ENCODE measurements at regions not wholly inside any gene's neighbourhood (a gene's known extent, or its start where the extent isn't known, plus 50 kb on each side); places are given as distances from the start of the nearest gene placed in this dataset.

DNA sequence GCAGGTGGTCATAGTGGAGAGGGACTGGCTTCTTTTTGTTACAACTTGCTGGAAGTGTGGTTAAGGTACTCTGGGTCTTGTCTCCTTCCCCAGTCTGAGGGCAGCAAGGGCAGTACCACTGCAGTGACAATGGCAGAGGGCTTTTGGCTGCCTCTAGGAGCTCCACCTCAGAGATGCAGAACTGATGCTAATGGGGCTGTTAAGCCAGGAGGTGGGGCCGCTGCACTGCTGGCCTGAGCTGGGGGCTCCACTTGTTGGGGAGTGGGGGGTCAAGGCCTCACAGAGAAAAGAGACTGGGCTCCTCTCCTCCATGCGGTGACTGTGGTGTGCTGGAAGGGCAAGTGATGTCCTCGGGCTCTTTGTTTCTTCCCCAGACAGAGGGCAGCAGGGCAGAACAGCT lies 135.7 kb downstream of the DSEL start:
- Mint-ChIP-seq H3K27me3 (no peaks in the 10 kb centered on the region), H3K4me1 (peaks cover 0 to 3% (median 0%) of the 10 kb centered on the region in 4 donors), H3K36me3 (no peaks in the 10 kb centered on the region), H3K4me3 (no peak overlapping the region), H3K9me3 (no peaks in the 10 kb centered on the region), H3K27ac (no peak overlapping the region)
- Histone ChIP-seq H3K9me3 (ENCODE audit: control insufficient read depth in 1 of 2, low read length in 2 of 2) (no peaks in the 10 kb centered on the region), H3K4me3 (ENCODE audit: low read length in 2 of 2) (no peak overlapping the region), H3K27ac (ENCODE audit: low read depth, low read length) (no peak overlapping the region), H3K27me3 (ENCODE audit: insufficient read depth, low read length) (no peaks in the 10 kb centered on the region), H3K4me1 (ENCODE audit: insufficient read depth, low read length) (no peaks in the 10 kb centered on the region), H3K36me3 (ENCODE audit: insufficient read depth, low read length) (no peaks in the 10 kb centered on the region)
- intact Hi-C loops (cut with micrococcal nuclease): no loop called here
- ChIA-PET CTCF (ENCODE audit: partially characterized antibody) (no interaction called here), POLR2A (ENCODE audit: partially characterized antibody) (no interaction called here)
- DNase-seq: no peak

DNA sequence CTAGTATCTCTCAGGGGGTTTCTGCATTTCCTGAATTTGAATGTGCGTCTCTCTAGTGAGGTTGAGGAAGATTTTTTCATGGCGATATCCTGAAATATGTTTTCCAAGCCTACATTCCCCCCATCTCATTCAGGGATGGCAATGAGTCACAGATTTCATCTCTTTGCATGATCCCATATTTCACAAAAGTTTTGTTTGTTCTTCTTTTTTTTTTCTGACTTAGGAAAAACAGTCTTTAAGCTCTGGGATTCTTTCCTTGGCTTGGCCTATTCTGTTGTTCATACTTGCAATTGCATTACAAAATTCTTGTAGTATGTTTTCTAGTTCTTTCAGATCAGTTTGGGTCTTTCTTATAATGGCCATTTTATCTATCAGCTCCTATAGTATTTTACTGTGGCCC lies 136.5 kb downstream of the DSEL start:
- H3K4me1 ChIP-seq (ENCODE audit: insufficient read depth, low read length): no peaks in the 10 kb centered on the region
- DNase-seq: no peak
- H3K27ac ChIP-seq (ENCODE audit: low read depth, low read length): no peak overlapping the region
- Mint-ChIP-seq H3K4me3 (no peak overlapping the region), H3K4me1 (no peaks in the 10 kb centered on the region), H3K9me3 (no peaks in the 10 kb centered on the region), H3K36me3 (no peaks in the 10 kb centered on the region), H3K27ac (no peak overlapping the region), H3K27me3 (no peaks in the 10 kb centered on the region)
- no peak overlapping the region for H3K4me3 ChIP-seq (ENCODE audit: low read length in 2 of 2)
- intact Hi-C loops (cut with micrococcal nuclease): no loop called here
- no peaks in the 10 kb centered on the region for H3K9me3 ChIP-seq (ENCODE audit: control insufficient read depth in 1 of 2, low read length in 2 of 2)
- ChIA-PET POLR2A (ENCODE audit: partially characterized antibody) (no interaction called here), CTCF (ENCODE audit: partially characterized antibody) (no interaction called here)
- H3K36me3 ChIP-seq (ENCODE audit: insufficient read depth, low read length): no peaks in the 10 kb centered on the region
- H3K27me3 ChIP-seq (ENCODE audit: insufficient read depth, low read length): no peaks in the 10 kb centered on the region

DNA sequence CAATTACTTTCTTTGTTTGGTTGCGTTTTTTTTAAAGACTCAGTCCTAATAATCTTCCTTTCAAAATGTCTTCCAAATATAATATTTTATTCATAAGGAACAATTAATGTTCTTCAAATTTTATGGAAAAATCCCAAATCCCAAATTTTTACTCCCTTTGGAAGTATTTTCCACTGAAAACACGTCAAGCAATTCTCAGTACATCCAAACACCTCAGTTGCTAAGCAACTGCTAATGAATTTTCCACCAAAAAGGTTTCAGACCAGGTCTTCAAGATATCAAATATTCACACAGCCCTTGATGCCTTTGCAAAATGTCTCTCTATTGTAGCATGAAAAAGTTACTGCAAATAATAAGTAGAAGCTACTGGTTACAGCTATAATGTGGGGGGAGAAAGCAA lies 140.1 kb downstream of the DSEL start:
- peaks cover 0 to 1% of the 10 kb centered on the region in 2 donors for H3K27me3 Mint-ChIP-seq
- Histone ChIP-seq H3K4me1 (ENCODE audit: insufficient read depth, low read length) (no peaks in the 10 kb centered on the region), H3K27me3 (ENCODE audit: insufficient read depth, low read length) (no peaks in the 10 kb centered on the region), H3K27ac (ENCODE audit: low read depth, low read length) (no peak overlapping the region), H3K36me3 (ENCODE audit: insufficient read depth, low read length) (no peaks in the 10 kb centered on the region), H3K4me3 (ENCODE audit: low read length in 2 of 2) (no peak overlapping the region), H3K9me3 (ENCODE audit: control insufficient read depth in 1 of 2, low read length in 2 of 2) (no peaks in the 10 kb centered on the region)
- intact Hi-C loops (cut with micrococcal nuclease): no loop called here
- H3K4me1 Mint-ChIP-seq: no peaks in the 10 kb centered on the region
- no peak overlapping the region for H3K27ac Mint-ChIP-seq
- H3K36me3 Mint-ChIP-seq: no peaks in the 10 kb centered on the region
- ChIA-PET CTCF (ENCODE audit: partially characterized antibody) (no interaction called here), POLR2A (ENCODE audit: partially characterized antibody) (no interaction called here)
- DNase-seq: no peak
- no peak overlapping the region for H3K4me3 Mint-ChIP-seq
- no peaks in the 10 kb centered on the region for H3K9me3 Mint-ChIP-seq

DNA sequence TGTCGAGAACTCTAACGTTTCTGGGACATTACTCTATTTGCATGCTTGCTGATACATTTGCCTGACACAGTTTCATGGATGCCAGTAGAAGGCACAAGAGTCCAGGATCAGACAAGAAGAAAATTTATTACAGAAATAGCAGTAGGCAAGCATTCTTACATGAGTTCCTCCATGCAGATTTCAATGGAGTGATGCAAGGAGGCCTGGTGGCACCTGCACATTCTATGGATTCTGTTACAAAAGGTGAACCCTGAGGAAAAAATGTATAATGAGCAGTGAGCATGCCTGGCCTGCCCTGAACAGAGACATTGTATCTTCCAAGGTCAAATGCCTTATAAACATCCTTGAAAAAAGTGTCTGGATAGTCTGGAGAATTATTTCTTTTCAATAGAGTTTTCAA lies 142.9 kb downstream of the DSEL start:
- no peaks in the 10 kb centered on the region for H3K9me3 ChIP-seq (ENCODE audit: control insufficient read depth in 1 of 2, low read length in 2 of 2)
- intact Hi-C loops (cut with micrococcal nuclease): no loop called here
- H3K4me3 ChIP-seq (ENCODE audit: low read length in 2 of 2): no peak overlapping the region
- Mint-ChIP-seq H3K27me3 (peaks cover 0 to 1% of the 10 kb centered on the region in 2 donors), H3K4me3 (no peak overlapping the region), H3K9me3 (no peaks in the 10 kb centered on the region), H3K27ac (no peak overlapping the region), H3K36me3 (no peaks in the 10 kb centered on the region), H3K4me1 (no peaks in the 10 kb centered on the region)
- ChIA-PET POLR2A (ENCODE audit: partially characterized antibody) (no interaction called here), CTCF (ENCODE audit: partially characterized antibody) (no interaction called here)
- no peak overlapping the region for H3K27ac ChIP-seq (ENCODE audit: low read depth, low read length)
- H3K4me1 ChIP-seq (ENCODE audit: insufficient read depth, low read length): no peaks in the 10 kb centered on the region
- DNase-seq: no peak
- no peaks in the 10 kb centered on the region for H3K27me3 ChIP-seq (ENCODE audit: insufficient read depth, low read length)
- H3K36me3 ChIP-seq (ENCODE audit: insufficient read depth, low read length): no peaks in the 10 kb centered on the region

DNA sequence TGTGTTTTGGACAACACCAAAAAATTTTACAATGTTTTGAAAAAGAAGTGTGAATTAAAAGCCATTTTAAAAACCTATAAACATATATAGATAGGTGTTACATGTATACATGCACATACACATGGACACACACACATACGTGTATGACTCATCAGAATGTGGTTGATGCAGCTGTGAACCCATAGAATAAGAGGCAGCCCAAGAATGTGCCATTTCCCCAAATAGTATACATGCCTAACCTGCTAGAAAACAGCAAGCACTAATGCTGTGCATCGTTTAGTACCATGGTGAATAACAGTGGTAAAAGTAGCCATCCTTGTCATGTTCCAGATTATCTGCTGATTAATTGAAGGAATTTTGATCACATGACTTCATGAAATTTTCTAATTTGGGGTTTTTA lies 149.0 kb downstream of the DSEL start:
- Histone ChIP-seq H3K36me3 (ENCODE audit: insufficient read depth, low read length) (no peaks in the 10 kb centered on the region), H3K27me3 (ENCODE audit: insufficient read depth, low read length) (no peaks in the 10 kb centered on the region), H3K27ac (ENCODE audit: low read depth, low read length) (no peak overlapping the region), H3K9me3 (ENCODE audit: control insufficient read depth in 1 of 2, low read length in 2 of 2) (no peaks in the 10 kb centered on the region), H3K4me3 (ENCODE audit: low read length in 2 of 2) (no peak overlapping the region), H3K4me1 (ENCODE audit: insufficient read depth, low read length) (no peaks in the 10 kb centered on the region)
- ChIA-PET POLR2A (ENCODE audit: partially characterized antibody) (no interaction called here), CTCF (ENCODE audit: partially characterized antibody) (no interaction called here)
- Mint-ChIP-seq H3K9me3 (no peaks in the 10 kb centered on the region), H3K27me3 (peaks cover 0 to under 1% of the 10 kb centered on the region in 2 donors), H3K4me1 (no peaks in the 10 kb centered on the region), H3K4me3 (no peak overlapping the region), H3K36me3 (no peaks in the 10 kb centered on the region), H3K27ac (no peak overlapping the region)
- no peak for DNase-seq
- intact Hi-C loops (cut with micrococcal nuclease): loop anchor here (10.0 kb wide), 1 partner anchor 1637 kb away; no protein-coding TSS in a partner anchor

DNA sequence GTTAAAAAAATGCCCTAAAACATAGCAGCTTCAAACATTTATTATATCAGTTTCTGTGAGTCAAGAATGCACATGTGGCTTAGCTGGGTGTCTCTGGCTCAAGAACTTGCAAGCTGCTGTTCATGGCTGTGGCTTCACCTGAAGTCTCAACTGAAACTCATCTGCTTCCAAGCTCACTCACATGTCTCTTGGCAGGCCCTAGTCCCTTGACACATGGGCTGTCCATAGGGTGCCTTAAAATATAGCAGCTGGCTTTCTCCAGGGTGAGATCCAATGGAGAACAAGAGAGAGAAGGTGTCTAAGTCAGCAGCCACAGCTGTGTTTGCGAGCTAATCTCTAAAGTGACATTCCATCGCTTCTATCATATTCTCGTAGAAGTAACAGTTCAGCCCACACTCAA lies 152.8 kb downstream of the DSEL start:
- CTCF ChIA-PET (ENCODE audit: partially characterized antibody): no interaction called here
- Mint-ChIP-seq H3K36me3 (no peaks in the 10 kb centered on the region), H3K27me3 (no peaks in the 10 kb centered on the region), H3K9me3 (no peaks in the 10 kb centered on the region), H3K4me1 (peaks cover 5 to 10% (median 9%) of the 10 kb centered on the region in 4 donors), H3K27ac (no peak overlapping the region), H3K4me3 (no peak overlapping the region)
- Histone ChIP-seq H3K27me3 (ENCODE audit: insufficient read depth, low read length) (no peaks in the 10 kb centered on the region), H3K4me3 (ENCODE audit: low read length in 2 of 2) (no peak overlapping the region), H3K36me3 (ENCODE audit: insufficient read depth, low read length) (no peaks in the 10 kb centered on the region), H3K9me3 (ENCODE audit: control insufficient read depth in 1 of 2, low read length in 2 of 2) (no peaks in the 10 kb centered on the region), H3K4me1 (ENCODE audit: insufficient read depth, low read length) (peaks cover 4% of the 10 kb centered on the region), H3K27ac (ENCODE audit: low read depth, low read length) (no peak overlapping the region)
- POLR2A ChIA-PET (ENCODE audit: partially characterized antibody): no interaction called here
- intact Hi-C loops (cut with micrococcal nuclease): loop anchor here (10.0 kb wide), 1 partner anchor 1641 kb away; no protein-coding TSS in a partner anchor
- no peak for DNase-seq

DNA sequence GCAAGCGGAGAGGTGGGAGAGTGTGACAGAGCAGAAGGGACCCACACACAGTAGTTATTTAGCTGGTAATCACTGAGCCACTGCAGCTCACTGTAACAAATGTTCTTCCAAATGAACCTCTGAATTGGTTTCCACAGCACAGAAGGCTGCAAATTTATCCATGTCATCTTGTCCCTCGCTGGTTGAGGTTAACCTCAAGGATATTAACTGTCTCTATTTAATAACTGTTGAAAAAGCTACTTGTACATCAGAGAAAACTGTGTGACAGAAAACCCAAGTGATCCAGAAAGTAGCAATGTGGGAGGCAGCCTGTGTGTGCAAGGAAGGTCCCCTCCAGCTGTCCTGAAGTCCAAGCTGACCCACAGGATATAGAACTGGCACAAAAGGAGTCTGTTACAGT lies 153.6 kb downstream of the DSEL start:
- intact Hi-C loops (cut with micrococcal nuclease): loop anchor here (10.0 kb wide), 1 partner anchor 1642 kb away; no protein-coding TSS in a partner anchor
- H3K36me3 ChIP-seq (ENCODE audit: insufficient read depth, low read length): no peaks in the 10 kb centered on the region
- no peaks in the 10 kb centered on the region for H3K36me3 Mint-ChIP-seq

More for the DNA sequence above, 153.6 kb downstream of the DSEL start:
- Histone ChIP-seq H3K27me3 (ENCODE audit: insufficient read depth, low read length) (no peaks in the 10 kb centered on the region), H3K4me1 (ENCODE audit: insufficient read depth, low read length) (peaks cover 4% of the 10 kb centered on the region), H3K9me3 (ENCODE audit: control insufficient read depth in 1 of 2, low read length in 2 of 2) (no peaks in the 10 kb centered on the region), H3K4me3 (ENCODE audit: low read length in 2 of 2) (no peak overlapping the region), H3K27ac (ENCODE audit: low read depth, low read length) (no peak overlapping the region)
- no peaks in the 10 kb centered on the region for H3K27me3 Mint-ChIP-seq
- H3K4me3 Mint-ChIP-seq: no peak overlapping the region
- ChIA-PET POLR2A (ENCODE audit: partially characterized antibody) (no interaction called here), CTCF (ENCODE audit: partially characterized antibody) (no interaction called here)
- H3K27ac Mint-ChIP-seq: no peak overlapping the region
- no peaks in the 10 kb centered on the region for H3K9me3 Mint-ChIP-seq
- no peak for DNase-seq
- peaks cover 5 to 10% (median 9%) of the 10 kb centered on the region in 4 donors for H3K4me1 Mint-ChIP-seq
